ENCODE measurements at regions not wholly inside any gene's neighbourhood (a gene's known extent, or its start where the extent isn't known, plus 50 kb on each side); places are given as distances from the start of the nearest gene placed in this dataset.

DNA sequence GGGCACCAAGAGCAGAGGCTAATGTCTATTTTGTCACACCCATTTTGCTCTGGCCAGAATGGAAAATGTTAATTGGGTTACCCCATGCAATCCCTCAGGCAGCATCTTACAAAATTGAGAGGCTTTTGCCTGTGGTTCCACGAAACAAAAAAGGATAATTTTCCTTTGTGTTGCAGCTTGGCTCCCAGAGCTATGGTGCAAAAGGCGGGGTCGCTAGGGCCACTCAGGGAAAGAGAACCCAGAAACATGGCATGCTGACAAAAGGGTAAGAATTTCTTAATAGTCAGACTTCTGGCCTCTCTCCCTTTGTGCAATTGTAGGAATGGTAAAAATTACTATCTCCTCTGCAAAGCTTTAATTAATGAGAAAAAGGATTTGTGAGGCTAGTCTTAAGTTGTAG is 119.6 kb upstream of the BANK1 start:
- Histone ChIP-seq H3K36me3 (ENCODE audit: control insufficient read depth, insufficient read depth, low read length) (no peaks in the 10 kb centered on the region), H3K27ac (ENCODE audit: low read length) (no peak overlapping the region), H3K4me3 (ENCODE audit: low read length) (no peak overlapping the region), H3K4me1 (ENCODE audit: control insufficient read depth, insufficient read depth, low read length) (no peaks in the 10 kb centered on the region), H3K27me3 (ENCODE audit: control insufficient read depth, insufficient read depth, low read length) (no peaks in the 10 kb centered on the region), H3K9me3 (ENCODE audit: control insufficient read depth, low read depth, low read length) (no peaks in the 10 kb centered on the region)
- no peak for DNase-seq
- 100% methylated on average over 1 of the region's 3 CpGs for WGBS (ENCODE audit: insufficient coverage, low lambda C conversion rate)

GRCh38 chr4:101670370-101670769 is 120.2 kb upstream of the BANK1 start:
- Histone ChIP-seq H3K27me3 (ENCODE audit: control insufficient read depth, insufficient read depth, low read length) (no peaks in the 10 kb centered on the region), H3K9me3 (ENCODE audit: control insufficient read depth, low read depth, low read length) (no peaks in the 10 kb centered on the region), H3K4me1 (ENCODE audit: control insufficient read depth, insufficient read depth, low read length) (no peaks in the 10 kb centered on the region), H3K27ac (ENCODE audit: low read length) (no peak overlapping the region), H3K36me3 (ENCODE audit: control insufficient read depth, insufficient read depth, low read length) (no peaks in the 10 kb centered on the region), H3K4me3 (ENCODE audit: low read length) (no peak overlapping the region)
- WGBS (ENCODE audit: insufficient coverage, low lambda C conversion rate) = 60% methylated on average over 1 of the region's 4 CpGs
- DNase-seq = no peak

GRCh38 chr4:101669832-101670188 is 120.7 kb upstream of the BANK1 start:
- Histone ChIP-seq H3K4me3 (ENCODE audit: low read length) (no peak overlapping the region), H3K27ac (ENCODE audit: low read length) (no peak overlapping the region), H3K27me3 (ENCODE audit: control insufficient read depth, insufficient read depth, low read length) (no peaks in the 10 kb centered on the region), H3K4me1 (ENCODE audit: control insufficient read depth, insufficient read depth, low read length) (no peaks in the 10 kb centered on the region), H3K9me3 (ENCODE audit: control insufficient read depth, low read depth, low read length) (no peaks in the 10 kb centered on the region), H3K36me3 (ENCODE audit: control insufficient read depth, insufficient read depth, low read length) (no peaks in the 10 kb centered on the region)
- DNase-seq = no peak
- WGBS (ENCODE audit: insufficient coverage, low lambda C conversion rate) = no CpG with 5 or more reads among the region's 1 CpG

DNA sequence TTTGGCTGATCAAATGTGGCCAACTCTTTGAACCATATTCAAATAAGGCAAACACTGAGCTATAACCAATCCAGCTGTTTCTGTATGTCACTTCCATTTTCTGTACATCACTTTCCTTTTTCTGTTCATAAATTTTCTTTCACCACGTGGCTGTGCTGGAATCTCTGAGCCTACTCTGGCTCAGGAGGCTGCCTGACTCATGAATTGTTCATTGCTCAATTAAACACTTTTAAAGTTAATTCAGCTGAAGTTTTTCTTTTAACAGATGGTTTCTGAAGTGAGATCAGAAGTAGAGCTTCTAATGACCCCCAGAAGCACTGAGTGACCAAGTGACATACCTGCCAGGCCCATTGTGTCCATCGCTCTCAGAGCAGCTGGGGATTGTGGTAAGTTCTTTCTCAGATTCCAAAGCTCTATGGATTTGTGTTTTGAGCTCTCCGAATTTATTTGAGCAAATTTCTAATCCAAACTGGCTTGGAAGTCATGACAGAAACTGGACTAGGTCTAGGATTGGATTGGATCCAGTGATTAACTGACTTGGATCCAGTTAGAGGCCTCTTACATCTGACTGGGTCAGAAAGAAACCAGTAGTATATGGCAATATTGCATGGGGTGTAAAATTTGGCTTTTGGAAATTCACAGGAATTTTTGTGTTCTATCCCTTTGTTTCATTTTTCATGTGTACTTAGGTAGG is 121.2 kb upstream of the BANK1 start:
- no peak for DNase-seq
- H3K27ac ChIP-seq (ENCODE audit: low read length) = no peak overlapping the region
- WGBS (ENCODE audit: insufficient coverage, low lambda C conversion rate) = 78% methylated on average over 1 of the region's 3 CpGs

GRCh38 chr4:101667348-101667747 is 123.2 kb upstream of the BANK1 start:
- no peaks in the 10 kb centered on the region for H3K27me3 ChIP-seq (ENCODE audit: control insufficient read depth, insufficient read depth, low read length)
- H3K36me3 ChIP-seq (ENCODE audit: control insufficient read depth, insufficient read depth, low read length) = no peaks in the 10 kb centered on the region
- no peak overlapping the region for H3K27ac ChIP-seq (ENCODE audit: low read length)
- DNase-seq = no peak
- H3K4me3 ChIP-seq (ENCODE audit: low read length) = no peak overlapping the region
- no peaks in the 10 kb centered on the region for H3K9me3 ChIP-seq (ENCODE audit: control insufficient read depth, low read depth, low read length)
- WGBS (ENCODE audit: insufficient coverage, low lambda C conversion rate) = 100% methylated on average over 1 of the region's 4 CpGs
- no peaks in the 10 kb centered on the region for H3K4me1 ChIP-seq (ENCODE audit: control insufficient read depth, insufficient read depth, low read length)

More for the DNA sequence above, 121.2 kb upstream of the BANK1 start:
- H3K4me1 ChIP-seq (ENCODE audit: control insufficient read depth, insufficient read depth, low read length) = no peaks in the 10 kb centered on the region
- no peaks in the 10 kb centered on the region for H3K27me3 ChIP-seq (ENCODE audit: control insufficient read depth, insufficient read depth, low read length)
- H3K9me3 ChIP-seq (ENCODE audit: control insufficient read depth, low read depth, low read length) = no peaks in the 10 kb centered on the region
- H3K4me3 ChIP-seq (ENCODE audit: low read length) = no peak overlapping the region
- no peaks in the 10 kb centered on the region for H3K36me3 ChIP-seq (ENCODE audit: control insufficient read depth, insufficient read depth, low read length)

DNA sequence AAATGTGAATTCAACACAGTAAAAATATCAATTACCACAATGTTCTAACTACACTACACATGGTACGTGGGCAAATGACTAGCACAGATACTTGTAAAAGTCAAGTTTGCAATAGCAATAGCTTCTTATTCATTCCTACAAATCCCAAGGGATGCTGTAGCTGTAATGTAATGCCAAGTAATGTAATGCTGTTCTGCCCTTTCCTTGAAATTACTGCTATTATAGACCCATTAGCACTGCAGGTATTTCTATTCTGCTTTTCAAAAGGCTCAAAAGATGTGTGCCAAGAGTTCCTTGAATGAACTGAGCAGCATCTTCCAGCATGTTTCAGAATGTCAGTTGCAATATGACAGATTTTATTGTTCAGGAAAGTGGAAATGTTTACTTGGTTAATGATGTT is 129.9 kb upstream of the BANK1 start:
- Histone ChIP-seq H3K36me3 (ENCODE audit: control insufficient read depth, insufficient read depth, low read length) (no peaks in the 10 kb centered on the region), H3K9me3 (ENCODE audit: control insufficient read depth, low read depth, low read length) (no peaks in the 10 kb centered on the region), H3K4me3 (ENCODE audit: low read length) (no peak overlapping the region), H3K27ac (ENCODE audit: low read length) (no peak overlapping the region), H3K27me3 (ENCODE audit: control insufficient read depth, insufficient read depth, low read length) (no peaks in the 10 kb centered on the region), H3K4me1 (ENCODE audit: control insufficient read depth, insufficient read depth, low read length) (no peaks in the 10 kb centered on the region)
- WGBS (ENCODE audit: insufficient coverage, low lambda C conversion rate) = no CpG with 5 or more reads among the region's 1 CpG
- DNase-seq = no peak

DNA sequence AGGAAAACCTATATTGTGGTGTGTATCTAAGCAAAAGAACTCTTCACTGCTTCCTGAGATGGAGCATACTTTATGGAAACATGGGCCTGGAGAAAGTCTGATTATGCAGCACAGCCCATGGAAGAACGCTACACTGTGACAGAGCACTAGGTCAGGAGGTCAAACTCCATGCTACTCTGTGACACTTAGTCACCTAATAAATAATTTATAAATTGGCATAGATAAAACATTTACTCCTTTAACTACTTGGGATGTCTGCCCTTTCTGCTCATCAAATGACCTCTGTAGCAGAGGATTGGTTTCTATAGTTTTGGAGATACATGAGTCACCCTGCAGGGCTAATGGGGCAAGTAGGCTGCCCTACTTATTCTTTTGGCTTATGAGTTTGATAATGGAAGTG is 134.7 kb upstream of the BANK1 start:
- H3K4me3 ChIP-seq (ENCODE audit: low read length) = no peak overlapping the region
- WGBS (ENCODE audit: insufficient coverage, low lambda C conversion rate) = no CpG with 5 or more reads among the region's 1 CpG
- H3K27me3 ChIP-seq (ENCODE audit: control insufficient read depth, insufficient read depth, low read length) = no peaks in the 10 kb centered on the region
- no peaks in the 10 kb centered on the region for H3K36me3 ChIP-seq (ENCODE audit: control insufficient read depth, insufficient read depth, low read length)
- H3K27ac ChIP-seq (ENCODE audit: low read length) = no peak overlapping the region
- no peak for DNase-seq
- no peaks in the 10 kb centered on the region for H3K4me1 ChIP-seq (ENCODE audit: control insufficient read depth, insufficient read depth, low read length)
- H3K9me3 ChIP-seq (ENCODE audit: control insufficient read depth, low read depth, low read length) = no peaks in the 10 kb centered on the region

- H3K4me1 ChIP-seq (ENCODE audit: control insufficient read depth, insufficient read depth, low read length) = no peaks in the 10 kb centered on the region
- WGBS (ENCODE audit: insufficient coverage, low lambda C conversion rate) = 100% methylated on average over 1 of the region's 2 CpGs
- no peak overlapping the region for H3K27ac ChIP-seq (ENCODE audit: low read length)
- DNase-seq = no peak
- no peaks in the 10 kb centered on the region for H3K36me3 ChIP-seq (ENCODE audit: control insufficient read depth, insufficient read depth, low read length)
- H3K27me3 ChIP-seq (ENCODE audit: control insufficient read depth, insufficient read depth, low read length) = no peaks in the 10 kb centered on the region
- H3K4me3 ChIP-seq (ENCODE audit: low read length) = no peak overlapping the region
- H3K9me3 ChIP-seq (ENCODE audit: control insufficient read depth, low read depth, low read length) = no peaks in the 10 kb centered on the region
Observed at GRCh38 chr4:101655005-101655404, 135.5 kb upstream of the BANK1 start.

DNA sequence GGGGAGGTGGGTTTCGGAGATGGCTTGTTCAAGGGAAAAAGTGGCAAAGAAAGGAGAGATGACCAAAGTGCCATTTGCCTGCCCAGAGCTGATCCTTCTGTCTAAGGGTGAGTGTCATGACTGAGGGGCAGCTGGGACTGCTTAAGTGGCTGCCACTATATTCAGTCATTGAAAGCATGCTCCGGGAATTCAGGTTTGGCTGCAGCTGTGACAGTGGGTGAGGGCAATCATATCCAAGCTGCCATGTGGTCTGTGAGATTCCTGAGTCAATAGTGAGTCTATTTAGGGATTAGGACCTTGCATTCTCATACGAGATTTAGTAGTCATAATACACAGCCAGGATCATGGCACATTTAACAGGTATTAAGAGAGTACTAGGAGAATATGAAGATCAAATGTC is 138.8 kb upstream of the BANK1 start:
- no CpG with 5 or more reads among the region's 3 CpGs for WGBS (ENCODE audit: insufficient coverage, low lambda C conversion rate)
- H3K4me3 ChIP-seq (ENCODE audit: low read length) = no peak overlapping the region
- DNase-seq = no peak
- H3K4me1 ChIP-seq (ENCODE audit: control insufficient read depth, insufficient read depth, low read length) = no peaks in the 10 kb centered on the region
- no peaks in the 10 kb centered on the region for H3K9me3 ChIP-seq (ENCODE audit: control insufficient read depth, low read depth, low read length)
- H3K36me3 ChIP-seq (ENCODE audit: control insufficient read depth, insufficient read depth, low read length) = no peaks in the 10 kb centered on the region
- H3K27me3 ChIP-seq (ENCODE audit: control insufficient read depth, insufficient read depth, low read length) = no peaks in the 10 kb centered on the region
- H3K27ac ChIP-seq (ENCODE audit: low read length) = no peak overlapping the region

DNA sequence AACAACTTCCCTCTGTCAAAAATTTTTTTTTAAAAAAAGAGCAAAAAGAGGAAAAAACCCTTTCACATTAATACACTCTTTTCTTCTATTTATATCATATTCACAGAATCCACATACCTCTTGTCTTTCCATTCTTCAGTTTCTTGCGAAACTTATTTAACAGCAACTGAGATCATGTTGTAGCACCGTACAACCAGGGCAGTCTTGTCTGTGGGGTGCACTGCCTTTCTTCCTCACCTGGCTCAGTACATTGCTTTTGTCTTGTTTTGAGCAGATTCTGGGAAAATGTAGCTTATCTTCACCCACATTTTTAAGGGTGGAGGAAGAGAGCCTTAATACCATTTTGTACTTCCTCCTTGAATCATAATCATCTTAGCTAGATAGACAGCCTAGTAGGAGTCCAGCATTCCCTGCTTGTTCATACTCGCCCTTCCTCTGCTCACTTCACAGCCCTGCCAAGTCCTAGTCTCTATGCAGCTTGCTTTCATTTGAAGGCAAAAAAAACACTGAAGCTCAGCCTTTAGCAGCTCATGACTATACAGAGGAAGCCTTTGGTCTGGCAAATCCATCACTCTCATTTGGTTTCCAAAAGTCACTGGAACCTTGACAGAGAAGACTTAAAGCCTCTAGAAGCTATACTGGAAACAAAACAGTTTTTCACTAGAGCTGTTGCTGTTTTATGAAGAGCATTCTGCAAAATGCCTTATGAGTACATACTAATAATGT is 140.6 kb upstream of the BANK1 start:
- H3K36me3 ChIP-seq (ENCODE audit: control insufficient read depth, insufficient read depth, low read length) = no peaks in the 10 kb centered on the region
- no peak overlapping the region for H3K4me3 ChIP-seq (ENCODE audit: low read length)
- H3K27ac ChIP-seq (ENCODE audit: low read length) = no peak overlapping the region
- H3K9me3 ChIP-seq (ENCODE audit: control insufficient read depth, low read depth, low read length) = no peaks in the 10 kb centered on the region
- 95% methylated on average over 2 of the region's 3 CpGs for WGBS (ENCODE audit: insufficient coverage, low lambda C conversion rate)
- H3K27me3 ChIP-seq (ENCODE audit: control insufficient read depth, insufficient read depth, low read length) = no peaks in the 10 kb centered on the region
- DNase-seq = no peak
- no peaks in the 10 kb centered on the region for H3K4me1 ChIP-seq (ENCODE audit: control insufficient read depth, insufficient read depth, low read length)

DNA sequence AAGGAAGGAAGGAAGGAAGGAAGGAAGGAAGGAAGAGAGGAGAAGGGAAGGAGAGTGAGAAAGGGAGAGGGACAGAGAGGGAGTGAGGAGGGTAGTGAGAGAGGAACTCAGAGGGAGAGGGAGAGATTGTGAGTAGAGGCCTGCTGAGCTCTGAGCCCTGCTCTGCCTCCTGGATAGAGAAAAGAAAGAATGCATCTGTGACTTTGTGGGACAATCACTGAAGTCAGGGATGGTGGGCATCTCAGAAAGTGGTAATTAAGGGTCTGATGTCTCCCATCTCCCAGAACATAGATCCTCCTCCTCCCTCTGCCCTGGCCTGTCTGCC is 142.9 kb upstream of the BANK1 start:
- H3K36me3 ChIP-seq (ENCODE audit: control insufficient read depth, insufficient read depth, low read length) = no peaks in the 10 kb centered on the region
- H3K4me3 ChIP-seq (ENCODE audit: low read length) = no peak overlapping the region
- H3K27me3 ChIP-seq (ENCODE audit: control insufficient read depth, insufficient read depth, low read length) = no peaks in the 10 kb centered on the region
- DNase-seq = no peak
- no peak overlapping the region for H3K27ac ChIP-seq (ENCODE audit: low read length)
- no peaks in the 10 kb centered on the region for H3K9me3 ChIP-seq (ENCODE audit: control insufficient read depth, low read depth, low read length)
- no peaks in the 10 kb centered on the region for H3K4me1 ChIP-seq (ENCODE audit: control insufficient read depth, insufficient read depth, low read length)
